ENCODE measurements at regions not wholly inside any gene's neighbourhood (a gene's known extent, or its start where the extent isn't known, plus 50 kb on each side); places are given as distances from the start of the nearest gene placed in this dataset.
"Not testable (repeated sequence)": the region's sequence is repeated elsewhere in the genome, so short reads cannot be mapped to it uniquely, and the experiment has no call there.

- DNase-seq (ENCODE audit: low read depth in 2 of 3, low spot score in 2 of 3), result no peak
These were observed 89.7 kb upstream of the SLC45A1 start for GRCh38 chr1:8228253-8228652.

- not testable (repeated sequence) for DNase-seq (ENCODE audit: low read depth in 2 of 3, low spot score in 2 of 3)
These were observed 90.2 kb upstream of the SLC45A1 start for GRCh38 chr1:8227674-8228073.

- no peak for DNase-seq (ENCODE audit: low read depth in 2 of 3, low spot score in 2 of 3)
These were observed 91.2 kb upstream of the SLC45A1 start for GRCh38 chr1:8226747-8227146.

- DNase-seq (ENCODE audit: low read depth in 2 of 3, low spot score in 2 of 3), result not testable (repeated sequence)
These were observed 91.9 kb upstream of the SLC45A1 start for GRCh38 chr1:8226024-8226423.

GRCh38 chr1:8223526-8223925, 94.4 kb upstream of the SLC45A1 start:
- DNase-seq (ENCODE audit: low read depth in 2 of 3, low spot score in 2 of 3), result no peak

- no peak for DNase-seq (ENCODE audit: low read depth in 2 of 3, low spot score in 2 of 3)
These were observed 95.1 kb upstream of the SLC45A1 start for GRCh38 chr1:8222789-8223188.

GRCh38 chr1:8219530-8219929, 98.4 kb upstream of the SLC45A1 start:
- no peak for DNase-seq (ENCODE audit: low read depth in 2 of 3, low spot score in 2 of 3)

- no peak for DNase-seq (ENCODE audit: low read depth in 2 of 3, low spot score in 2 of 3)
These were observed 99.4 kb upstream of the SLC45A1 start for GRCh38 chr1:8218351-8219092.

GRCh38 chr1:8217809-8218208, 100.1 kb upstream of the SLC45A1 start:
- no peak for DNase-seq (ENCODE audit: low read depth in 2 of 3, low spot score in 2 of 3)

- DNase-seq (ENCODE audit: low read depth in 2 of 3, low spot score in 2 of 3), result no peak
These were observed 100.8 kb upstream of the SLC45A1 start for GRCh38 chr1:8217011-8217711.

GRCh38 chr1:8216005-8216404, 101.9 kb upstream of the SLC45A1 start:
- DNase-seq (ENCODE audit: low read depth in 2 of 3, low spot score in 2 of 3), result no peak

- no peak for DNase-seq (ENCODE audit: low read depth in 2 of 3, low spot score in 2 of 3)
These were observed 103.3 kb upstream of the SLC45A1 start for GRCh38 chr1:8214501-8215173.

- no peak for DNase-seq (ENCODE audit: low read depth in 2 of 3, low spot score in 2 of 3)
These were observed 104.2 kb upstream of the SLC45A1 start for GRCh38 chr1:8213676-8214075.

GRCh38 chr1:8213136-8213535, 104.8 kb upstream of the SLC45A1 start:
- no peak for DNase-seq (ENCODE audit: low read depth in 2 of 3, low spot score in 2 of 3)

- no peak for DNase-seq (ENCODE audit: low read depth in 2 of 3, low spot score in 2 of 3)
These were observed 105.3 kb upstream of the SLC45A1 start for GRCh38 chr1:8212580-8213031.

- no peak for DNase-seq (ENCODE audit: low read depth in 2 of 3, low spot score in 2 of 3)
These were observed 105.9 kb upstream of the SLC45A1 start for GRCh38 chr1:8211883-8212579.

GRCh38 chr1:8211251-8211882, 106.5 kb upstream of the SLC45A1 start:
- DNase-seq (ENCODE audit: low read depth in 2 of 3, low spot score in 2 of 3), result no peak

GRCh38 chr1:8207202-8207601, 110.7 kb upstream of the SLC45A1 start:
- no peak for DNase-seq (ENCODE audit: low read depth in 2 of 3, low spot score in 2 of 3)

GRCh38 chr1:8206391-8206790, 111.5 kb upstream of the SLC45A1 start:
- DNase-seq (ENCODE audit: low read depth in 2 of 3, low spot score in 2 of 3), result no peak

- DNase-seq (ENCODE audit: low read depth in 2 of 3, low spot score in 2 of 3), result no peak
These were observed 112.1 kb upstream of the SLC45A1 start for GRCh38 chr1:8205771-8206170.

GRCh38 chr1:8204826-8205225, 113.1 kb upstream of the SLC45A1 start:
- no peak for DNase-seq (ENCODE audit: low read depth in 2 of 3, low spot score in 2 of 3)
